Heart left ventricle (tissue), 16 donors: ENCODE measurements at regions not wholly inside any gene's neighbourhood (a gene's known extent, or its start where the extent isn't known, plus 50 kb on each side); places are given as distances from the start of the nearest gene placed in this dataset.

Source experiments
- ATAC-seq, 4 donors: fragments of 200-7000 bp; cut with Tn5 transposase; one replicate each; pipeline ENCODE4 v1.9.1; 2020 to 2022; ENCODE audit warnings: moderate library complexity in 4 of 4, mild to moderate bottlenecking in 3 of 4, moderate number of reproducible peaks in 1 of 4
- DNase-seq, 5 donors: peaks; one replicate each; pipeline ENCODE4 v3.0.0-alpha.2; 2020
- H3K27ac ChIP-seq, 12 donors: fragments of 200-600 bp; sonication (generic) in 4 of 12; one replicate each; pipeline versions ENCODE4 v1.5.0 to v1.8.0; 2016 to 2022; ENCODE audit warnings: mild to moderate bottlenecking in 2 of 12
- H3K27me3 ChIP-seq, 9 donors: fragments of 200-600 bp; sonication (generic) in 2 of 9; one replicate each; pipeline versions ENCODE4 v1.5.1 to v1.8.0; 2016 to 2022; ENCODE audit warnings: mild to moderate bottlenecking in 3 of 9
- H3K36me3 ChIP-seq, 9 donors: fragments of 200-600 bp; sonication (generic) in 2 of 9; one replicate each; pipeline versions ENCODE4 v1.5.0 to v1.8.0; 2018 to 2022; ENCODE audit warnings: mild to moderate bottlenecking in 2 of 9
- H3K4me1 ChIP-seq, 12 donors: fragments of 200-600 bp; sonication (generic) in 4 of 12; one replicate each; pipeline versions ENCODE4 v1.5.0 to v1.8.0; 2016 to 2022; ENCODE audit warnings: mild to moderate bottlenecking in 3 of 12
- H3K4me3 ChIP-seq, 12 donors: fragments of 200-600 bp; sonication (generic) in 4 of 12; one replicate each; pipeline versions ENCODE4 v1.5.0 to v1.8.0; 2017 to 2022; ENCODE audit warnings: mild to moderate bottlenecking in 9 of 12, moderate library complexity in 4 of 12
- H3K9me3 ChIP-seq, 12 donors: fragments of 200-600 bp; sonication (generic) in 4 of 12; one replicate each; pipeline versions ENCODE4 v1.5.0 to v1.8.0; 2016 to 2022; ENCODE audit warnings: mild to moderate bottlenecking in 1 of 12
- CTCF ChIP-seq, 12 donors: fragments of 200-600 bp; sonication (generic) in 4 of 12; IDR thresholded peaks; one replicate each; pipeline versions ENCODE4 v1.5.0 to v1.8.0; 2018 to 2022; ENCODE audit warnings: antibody characterized with exemption in 12 of 12, mild to moderate bottlenecking in 5 of 12
- POLR2A ChIP-seq, 2 donors: fragments of 450-650 bp; IDR thresholded peaks; one replicate each; pipeline ENCODE4 v1.6.1; 2017; ENCODE audit warnings: antibody characterized with exemption in 2 of 2, mild to moderate bottlenecking in 2 of 2, moderate library complexity in 2 of 2
- WGBS, 4 donors: extraction: QIAGEN DNeasy Blood & Tissue Kit in 2 of 4; methylation state at CpG; one replicate each; pipeline versions ENCODE4 v1.1.5 to v1.1.7; 2013 to 2018; 5-methylcytosine and 5-hydroxymethylcytosine counted together
- intact Hi-C, 10 donors: fragments of 100-400 bp; cut with DNase I; formaldehyde crosslinking; loops; one replicate each; pipeline versions ENCODE4 v1.11.1 to v1.14.2; 2022
- donor health status: ischemic (EF 13 %, LVEDD 7.1; RV severe dilation, severe dysfunction).
- donor health status: healthy with polysubstance abuse.
- donor health status: DM: no; HTN: yes; CAD: no.
- donor health status: DM: no; HTN: no; CAD: no.
- donor health status: ischemic (EF 25% LVEDD 6.9; RV normal size, moderate dysfunction).
- donor health status: ischemic (EF 25% LVEDD 5.7; RV mildly dilated, moderate dysfunction).
- donor health status: healthy.
- donor health status: DM: yes; HTN: yes; CAD: no.
- donor health status: ischemic (EF 35%, LVEDD 5.7; RV mildly dilated, moderate dysfunction).
- donor health status: nonischemic (EF 11% LVEDD 7.7; RV severe dilation, severe dysfunction).
- donor health status: DM: yes; HTN: yes; CAD: no.
- donor health status: PGD.
- donor health status: ischemic (EF 29% LVEDD 5.4; RV normal size, mild dysfunction).
- donor health status: nonischemic (EF 23%, LVEDD 6.1; RV moderate dilation, normal function).

- no peak for ATAC-seq
- TF ChIP-seq CTCF (IDR thresholded peaks at IDR 0.05) = no peak
- no peak for TF ChIP-seq POLR2A (IDR thresholded peaks at IDR 0.05)
- Histone ChIP-seq H3K4me3 (no peak overlapping the region), H3K27me3 (no peaks in the 10 kb centered on the region), H3K9me3 (no peaks in the 10 kb centered on the region), H3K27ac (no peak overlapping the region), H3K36me3 (no peaks in the 10 kb centered on the region), H3K4me1 (no peaks in the 10 kb centered on the region)
- intact Hi-C loops = no loop called here
- DNase-seq = no peak
- WGBS, 4 donors = 83 to 94% (median 88%) methylated on average over 3 of the region's 3 CpGs
These were observed 264.5 kb upstream of the CAMK1G start for GRCh38 chr1:209319057-209319432.

GRCh38 chr1:209319549-209319948 lies 264.0 kb upstream of the CAMK1G start:
- Histone ChIP-seq H3K27ac (no peak overlapping the region), H3K36me3 (no peaks in the 10 kb centered on the region), H3K27me3 (no peaks in the 10 kb centered on the region), H3K4me1 (no peaks in the 10 kb centered on the region), H3K9me3 (no peaks in the 10 kb centered on the region), H3K4me3 (no peak overlapping the region)
- DNase-seq (no peak), ATAC-seq (no peak)
- TF ChIP-seq POLR2A (IDR thresholded peaks at IDR 0.05) (no peak), CTCF (IDR thresholded peaks at IDR 0.05) (no peak)
- intact Hi-C loops = no loop called here
- 84 to 88% (median 87%) methylated on average over 3 of the region's 3 CpGs for WGBS, 4 donors

GRCh38 chr1:209323743-209324142 lies 259.8 kb upstream of the CAMK1G start:
- ATAC-seq (no peak), DNase-seq (no peak)
- H3K27me3 ChIP-seq = no peaks in the 10 kb centered on the region
- H3K27ac ChIP-seq = no peak overlapping the region
- no peaks in the 10 kb centered on the region for H3K9me3 ChIP-seq
- 63 to 88% (median 72%) methylated on average over 1 of the region's 1 CpG for WGBS, 4 donors
- H3K4me1 ChIP-seq = no peaks in the 10 kb centered on the region
- TF ChIP-seq CTCF (IDR thresholded peaks at IDR 0.05) = no peak
- TF ChIP-seq POLR2A (IDR thresholded peaks at IDR 0.05) = no peak
- no peaks in the 10 kb centered on the region for H3K36me3 ChIP-seq
- intact Hi-C loops = no loop called here
- H3K4me3 ChIP-seq = no peak overlapping the region

GRCh38 chr1:209324901-209325871 lies 258.3 kb upstream of the CAMK1G start:
- no peaks in the 10 kb centered on the region for H3K27me3 ChIP-seq
- intact Hi-C loops = no loop called here
- H3K27ac ChIP-seq = no peak overlapping the region
- 84 to 91% (median 87%) methylated on average over 5 of the region's 5 CpGs for WGBS, 4 donors
- no peak for ATAC-seq
- no peaks in the 10 kb centered on the region for H3K36me3 ChIP-seq
- H3K4me3 ChIP-seq = no peak overlapping the region
- no peaks in the 10 kb centered on the region for H3K9me3 ChIP-seq
- H3K4me1 ChIP-seq = no peaks in the 10 kb centered on the region
- DNase-seq = no peak
- no peak for TF ChIP-seq CTCF (IDR thresholded peaks at IDR 0.05)
- TF ChIP-seq POLR2A (IDR thresholded peaks at IDR 0.05) = no peak
